Inflammatory macrophage treated with lipopolysaccharide for 4 hours (primary cell): ENCODE measurements at regions not wholly inside any gene's neighbourhood (a gene's known extent, or its start where the extent isn't known, plus 50 kb on each side); places are given as distances from the start of the nearest gene placed in this dataset.
A peak's percentile ranks its signal among the peaks of the same experiment; 100 is the strongest.

Experiments used
- DNase-seq: peaks from one replicate; pipeline ENCODE4 v3.0.0-alpha.2; 2020

DNA sequence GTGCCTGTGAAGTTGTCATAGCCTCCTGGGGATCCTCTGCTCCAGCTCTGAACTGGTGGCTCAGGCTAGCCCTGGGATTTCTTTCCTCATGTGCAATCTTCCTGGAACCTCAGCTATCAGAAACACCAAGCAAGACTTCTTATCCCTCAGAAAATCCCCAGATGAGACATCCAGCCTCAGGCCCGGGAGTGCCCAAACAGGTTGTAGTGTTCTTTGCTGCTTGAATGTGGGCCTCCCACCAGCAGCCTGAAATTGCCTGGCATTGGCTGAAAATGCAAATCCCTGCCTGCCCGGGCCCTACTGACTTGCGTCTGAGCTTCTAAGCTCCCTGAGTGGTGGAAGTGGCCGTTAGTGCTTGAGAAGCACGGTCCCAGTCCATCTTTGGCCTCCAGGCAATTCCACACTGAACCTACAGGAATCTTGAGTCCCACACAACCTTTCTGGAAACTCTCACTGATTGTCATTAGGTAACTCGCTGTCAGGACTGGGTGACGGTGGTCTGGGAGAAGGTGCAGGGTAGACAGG is 146.8 kb downstream of the ZBTB18 start:
- no peak for DNase-seq

DNA sequence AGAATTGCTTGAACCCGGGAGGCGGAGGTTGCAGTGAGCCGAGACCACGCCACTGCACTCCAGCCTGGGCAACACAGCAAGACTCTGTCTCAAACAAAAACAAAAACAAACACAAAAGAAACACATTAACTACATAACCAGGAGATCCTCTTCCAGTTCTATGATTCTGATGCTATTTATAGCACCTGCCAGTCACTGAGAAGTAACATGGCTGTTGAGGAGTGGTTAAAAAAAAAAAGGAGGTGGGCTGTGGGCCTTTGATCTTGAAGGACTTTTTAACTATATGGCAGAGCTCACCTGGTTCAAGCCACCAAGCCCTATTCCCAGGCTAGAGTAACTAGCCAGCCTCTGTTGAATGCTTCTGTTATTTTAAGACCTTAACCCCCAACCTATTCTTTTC is 148.8 kb downstream of the ZBTB18 start:
- DNase-seq = no peak

DNA sequence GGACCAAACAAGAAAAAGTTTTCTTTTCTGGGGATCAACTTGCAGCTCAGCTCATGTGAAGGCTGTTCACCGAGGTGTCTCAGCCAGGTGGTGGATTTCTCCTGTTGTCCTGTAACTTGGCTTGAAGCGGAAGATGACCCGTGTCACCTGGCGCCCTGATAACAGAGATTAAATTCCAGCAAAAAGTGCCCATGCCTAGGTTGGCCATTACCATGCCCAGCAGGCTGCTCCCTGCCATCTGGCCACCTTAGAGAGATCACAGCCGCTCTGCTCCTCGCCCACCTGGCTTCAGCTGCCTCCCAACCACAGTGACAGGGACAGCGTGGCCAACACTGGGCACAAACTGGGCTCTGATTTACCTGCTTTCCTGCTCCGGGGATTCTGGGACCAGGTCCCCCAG is 149.5 kb downstream of the ZBTB18 start:
- DNase-seq = no peak

DNA sequence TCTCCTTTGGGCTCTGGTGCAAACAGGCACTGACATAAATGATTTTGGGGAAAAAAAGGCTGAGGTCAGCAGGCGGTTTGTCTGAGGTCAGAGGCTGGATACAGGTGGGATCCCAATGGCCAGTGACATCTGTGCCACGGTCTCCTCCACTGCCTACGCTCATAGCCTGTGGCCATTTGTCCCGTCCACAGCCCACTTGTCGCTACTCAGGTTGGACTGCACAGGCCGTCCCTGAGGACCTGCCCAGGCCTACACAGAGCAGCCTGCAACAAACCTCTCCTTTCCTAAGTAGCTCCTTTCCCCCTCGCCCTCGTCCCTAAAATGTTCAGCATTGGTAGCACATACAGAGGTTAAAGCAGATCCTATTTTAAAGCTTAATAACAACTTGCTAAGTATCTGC is 150.7 kb downstream of the ZBTB18 start:
- DNase-seq = no peak

DNA sequence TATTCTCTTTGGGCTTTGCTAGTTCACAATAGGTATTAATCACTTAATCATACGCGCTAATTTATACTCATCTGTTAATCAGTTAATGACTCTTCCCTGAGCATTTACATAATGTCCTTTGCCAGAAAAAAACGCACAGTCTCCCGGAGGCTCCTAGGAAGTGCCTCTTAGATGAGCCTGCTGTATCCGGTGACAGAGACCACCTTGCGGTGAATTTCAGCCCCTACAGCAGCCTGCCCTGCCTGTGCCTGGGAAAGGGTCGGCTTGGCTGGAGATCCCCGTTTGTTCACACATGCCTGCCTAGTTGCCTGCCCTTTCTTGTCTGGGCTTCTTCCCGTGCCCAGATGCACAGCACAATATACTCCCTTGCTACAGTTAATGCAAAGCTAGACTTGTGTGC is 152.9 kb downstream of the ZBTB18 start:
- DNase-seq = no peak

DNA sequence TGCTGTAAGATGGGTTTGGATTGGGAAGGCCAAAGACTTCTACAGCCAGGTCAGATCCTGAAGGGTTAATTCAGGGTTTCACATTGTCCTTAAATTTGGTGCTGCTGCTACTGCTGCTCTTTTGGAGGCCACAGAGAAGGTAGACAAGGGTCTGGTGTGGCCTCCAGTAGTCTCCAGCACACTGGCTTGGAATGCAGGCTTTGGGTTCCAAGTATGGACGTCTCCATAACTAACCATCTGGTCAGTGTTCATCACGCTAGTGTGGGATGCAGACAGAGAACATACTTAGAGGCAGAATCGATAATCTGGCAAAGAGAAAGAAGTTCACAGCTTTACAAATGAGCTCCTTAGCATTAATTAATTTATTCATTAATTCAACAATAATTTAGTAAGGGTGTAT is 154.1 kb downstream of the ZBTB18 start:
- no peak for DNase-seq

DNA sequence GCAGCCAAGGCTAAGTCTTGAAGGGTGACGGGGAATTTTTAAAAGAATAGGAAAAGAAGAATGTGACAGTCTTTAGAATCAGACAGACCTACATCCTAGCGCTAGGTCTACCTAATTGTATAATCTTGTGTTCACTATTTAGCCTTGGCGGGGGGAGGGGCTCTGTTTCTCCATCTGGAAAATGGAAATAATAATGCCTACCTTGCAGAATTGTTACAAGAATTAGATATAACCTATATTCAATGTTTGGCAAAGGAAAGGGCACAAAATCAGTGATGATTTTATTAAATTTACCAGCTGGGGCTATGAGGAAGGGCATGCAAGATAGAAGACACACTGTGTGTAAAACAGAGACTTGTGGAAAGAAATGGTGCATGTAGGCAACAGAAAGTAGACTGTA is 154.8 kb downstream of the ZBTB18 start:
- no peak for DNase-seq

DNA sequence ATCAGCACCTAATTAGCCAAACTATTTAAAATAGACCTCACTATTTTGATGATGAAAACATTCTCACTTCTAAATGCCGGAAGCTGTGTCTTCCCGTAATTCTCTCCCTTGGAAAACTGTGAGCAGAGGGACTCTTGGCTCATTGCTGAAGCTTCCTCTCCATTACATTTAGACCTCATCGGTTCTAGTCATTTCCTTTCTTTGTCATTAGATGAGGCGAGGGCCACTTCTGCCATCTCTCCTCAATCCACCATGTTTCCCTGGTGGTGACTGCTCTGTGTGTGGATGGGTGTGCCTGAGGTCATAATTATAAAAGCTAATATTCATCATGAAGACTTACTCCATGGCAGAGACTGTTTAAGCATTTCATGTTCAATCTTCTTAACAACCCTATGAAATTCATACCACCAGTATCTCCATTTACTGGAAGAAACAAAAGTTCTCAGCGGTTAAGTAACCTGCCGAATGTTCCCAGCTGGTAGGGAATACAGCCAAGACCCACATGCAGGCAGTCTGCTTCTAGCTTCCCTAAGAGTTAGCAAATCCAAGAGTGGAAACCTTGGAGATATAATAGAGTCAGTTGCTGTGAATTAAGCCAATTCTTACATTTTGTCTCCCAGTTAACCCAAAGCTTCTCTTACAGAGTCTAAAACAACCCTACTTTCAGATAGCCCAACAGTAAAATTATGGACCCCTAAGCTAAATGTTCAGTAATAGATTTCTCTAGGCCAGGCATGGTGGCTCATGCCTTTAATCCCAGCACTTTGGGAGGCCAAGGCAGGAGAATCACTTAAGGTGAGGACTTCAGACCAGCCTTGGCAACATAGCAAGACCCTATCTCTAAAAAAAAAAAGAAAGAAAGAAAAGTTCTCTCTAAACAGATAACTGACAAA is 156.2 kb downstream of the ZBTB18 start:
- no peak for DNase-seq

DNA sequence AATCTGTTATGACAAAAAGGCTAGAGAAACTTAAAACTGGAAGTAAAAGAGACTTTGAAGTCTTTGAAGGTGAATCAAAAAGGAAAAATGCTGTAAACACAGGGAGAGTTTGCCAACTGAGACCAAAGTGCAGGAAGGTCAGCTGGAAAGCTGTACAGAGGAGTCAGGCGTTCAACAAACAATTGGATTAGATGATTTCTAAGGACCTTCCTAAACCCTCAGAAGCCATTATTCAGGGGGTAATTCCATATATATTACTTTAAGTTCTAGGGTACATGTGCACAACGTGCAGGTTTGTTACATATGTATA is 156.8 kb downstream of the ZBTB18 start:
- DNase-seq = no peak

DNA sequence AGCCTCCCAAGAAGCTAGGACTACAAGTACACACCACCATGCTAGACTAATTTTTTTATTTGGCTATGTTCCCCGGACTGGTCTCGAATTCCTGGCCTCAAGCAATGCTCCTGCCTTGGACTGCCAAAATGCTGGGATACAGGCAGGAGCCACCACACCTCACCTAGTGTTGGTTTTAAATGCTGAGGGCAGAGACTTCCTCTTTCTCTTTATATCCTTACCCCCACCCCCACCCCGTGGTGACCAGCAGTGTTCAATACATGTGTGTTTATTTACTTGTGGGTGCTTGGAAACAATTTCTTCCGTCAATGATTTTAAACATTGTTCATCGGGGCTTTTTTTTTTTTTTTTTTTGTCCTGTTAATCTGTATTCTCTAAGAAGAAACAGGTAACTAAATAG is 158.9 kb downstream of the ZBTB18 start:
- DNase-seq = no peak

DNA sequence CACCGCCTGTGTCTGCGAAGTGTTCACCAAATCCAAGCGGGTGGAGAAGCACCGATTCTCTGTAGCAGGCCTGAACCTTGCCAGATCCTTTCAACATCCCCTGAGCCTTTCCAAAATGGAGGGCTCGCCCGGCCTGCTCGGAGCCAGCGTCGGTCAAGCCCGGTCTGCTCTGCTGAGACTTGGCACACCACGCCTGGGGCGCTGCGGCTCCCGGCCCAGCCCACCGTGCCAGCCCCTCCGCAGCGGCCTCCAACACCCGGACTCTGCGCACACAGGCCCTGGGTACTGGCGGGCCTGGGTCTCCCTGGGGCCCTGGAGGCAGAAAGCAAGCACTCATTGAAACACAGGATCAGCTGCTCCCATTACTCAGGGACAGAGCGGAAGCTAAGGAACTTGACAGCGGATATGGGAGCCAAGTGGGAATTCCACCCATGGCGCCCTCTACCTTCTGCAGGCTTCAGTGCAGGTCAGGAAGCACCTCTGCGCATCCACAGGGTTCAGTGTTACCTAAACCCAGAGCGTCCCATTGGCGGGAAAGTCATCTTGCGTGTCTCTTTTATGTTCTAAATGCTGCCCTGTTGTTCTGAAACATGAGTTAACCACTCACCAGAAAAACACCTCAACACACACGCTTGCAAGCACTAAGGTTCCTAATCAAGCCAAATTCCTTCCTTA is 159.9 kb downstream of the ZBTB18 start:
- DNase-seq = no peak

DNA sequence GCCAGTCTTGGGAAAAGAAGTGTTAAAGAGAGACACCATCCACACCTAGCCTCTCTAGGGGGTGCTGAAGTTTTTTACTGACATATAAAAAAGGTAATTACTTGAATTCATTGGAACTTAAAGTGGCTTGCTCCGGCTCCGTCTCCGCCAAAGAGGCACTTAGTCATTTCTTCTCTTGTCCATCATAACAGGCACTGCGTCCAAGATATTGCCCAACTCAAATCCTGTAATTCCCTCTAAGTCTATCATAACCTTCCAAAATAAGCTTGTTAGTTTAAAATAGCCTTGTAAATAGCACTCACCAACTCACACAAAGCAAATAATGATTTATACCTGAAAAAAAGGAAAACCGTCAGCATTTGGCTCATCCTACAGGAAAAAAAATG is 160.5 kb downstream of the ZBTB18 start:
- no peak for DNase-seq

DNA sequence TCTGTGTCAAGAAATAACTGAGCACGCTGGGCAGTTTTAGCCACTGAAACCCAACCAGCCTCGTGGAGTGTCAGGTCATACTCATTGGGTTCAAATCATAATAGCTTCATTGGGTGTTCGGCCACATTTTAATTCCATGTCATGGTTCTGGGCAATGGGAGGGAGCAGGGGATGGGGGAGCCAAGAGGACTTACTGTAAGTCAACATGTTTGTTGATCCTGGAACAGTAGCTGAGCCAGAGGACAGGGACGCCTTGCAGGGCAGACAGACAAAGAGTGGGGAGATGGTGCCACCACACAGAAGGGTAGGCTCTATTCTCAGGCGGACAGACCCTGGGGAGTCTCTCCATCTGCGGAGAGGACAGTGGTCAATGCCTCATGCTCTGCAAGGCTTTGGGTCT is 161.1 kb downstream of the ZBTB18 start:
- DNase-seq = no peak

DNA sequence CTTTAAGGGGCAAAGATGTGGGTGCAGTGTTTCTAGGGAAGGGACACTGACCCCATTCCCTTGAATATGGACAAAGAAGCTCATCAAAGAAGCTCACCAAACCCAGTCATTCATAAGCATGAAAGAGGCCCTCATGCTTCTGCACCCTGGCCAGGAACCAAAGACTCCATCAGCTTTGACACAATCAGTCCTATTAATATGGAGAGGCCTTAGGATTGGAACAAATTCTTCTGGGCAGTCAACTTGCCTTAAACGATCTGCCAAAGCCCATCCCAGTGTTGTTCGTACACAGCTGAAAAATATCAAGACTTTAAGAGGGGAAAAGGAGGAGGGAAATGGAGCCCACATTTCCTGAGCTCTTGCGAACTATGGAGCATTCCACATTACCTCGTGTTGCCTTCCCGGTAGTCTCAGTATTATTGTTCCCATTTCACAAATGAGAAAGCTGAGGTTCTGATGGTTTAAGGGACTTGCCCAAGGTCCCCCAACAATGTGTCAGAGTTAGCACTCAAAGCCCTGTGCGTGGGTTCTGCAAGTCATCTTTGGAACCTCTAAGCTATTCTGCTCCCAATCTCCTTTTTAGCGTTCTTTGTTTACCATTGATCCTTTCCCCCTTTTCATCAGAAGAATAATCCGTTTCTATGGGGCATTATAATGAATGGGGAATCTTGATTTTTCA is 161.9 kb downstream of the ZBTB18 start:
- no peak for DNase-seq

DNA sequence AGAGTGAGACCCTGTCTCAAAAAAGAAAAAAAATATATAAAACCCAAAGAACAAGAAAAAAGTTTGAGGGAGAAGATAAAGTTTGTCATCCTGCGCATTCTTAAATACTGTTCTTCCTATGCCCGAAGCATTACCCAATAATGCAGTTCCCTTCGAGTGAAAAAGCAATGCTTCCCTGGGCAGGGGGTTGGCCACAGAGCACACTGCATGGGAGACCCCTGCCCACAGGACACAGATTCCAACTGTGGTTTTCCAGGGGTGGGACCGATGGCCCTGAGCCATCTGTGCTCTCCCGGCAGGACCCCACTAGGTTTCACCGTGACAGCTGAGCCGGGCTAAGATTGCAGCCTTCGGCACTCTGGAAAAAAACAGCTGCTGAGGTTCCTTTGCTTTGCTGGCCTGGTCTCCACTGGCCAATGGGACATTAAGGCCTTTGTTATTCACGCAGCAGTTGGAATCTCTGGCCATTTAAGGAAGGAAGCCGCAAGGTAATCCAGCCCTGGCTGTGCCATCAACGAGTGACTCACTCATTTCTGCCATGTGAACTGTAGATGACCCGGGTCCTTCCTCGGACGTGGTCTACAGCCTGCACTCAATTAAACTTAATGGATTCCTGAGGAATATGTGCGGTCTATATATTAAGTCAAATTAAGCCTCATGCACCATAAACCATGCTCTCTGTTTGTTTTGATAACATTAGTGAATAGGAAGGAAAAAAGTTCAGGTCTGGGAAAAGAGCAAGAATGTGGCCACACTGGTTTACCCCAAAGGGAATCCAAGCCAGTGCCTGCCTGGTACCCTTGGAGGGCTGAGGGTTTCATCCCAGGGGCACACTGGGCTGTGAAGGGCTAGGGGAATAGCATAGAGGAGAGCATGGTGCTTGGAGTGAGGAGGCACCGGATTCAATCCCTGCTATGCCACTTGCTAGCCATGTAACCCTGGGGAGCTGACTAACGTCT is 163.2 kb downstream of the ZBTB18 start:
- peak; percentile 26 for DNase-seq

DNA sequence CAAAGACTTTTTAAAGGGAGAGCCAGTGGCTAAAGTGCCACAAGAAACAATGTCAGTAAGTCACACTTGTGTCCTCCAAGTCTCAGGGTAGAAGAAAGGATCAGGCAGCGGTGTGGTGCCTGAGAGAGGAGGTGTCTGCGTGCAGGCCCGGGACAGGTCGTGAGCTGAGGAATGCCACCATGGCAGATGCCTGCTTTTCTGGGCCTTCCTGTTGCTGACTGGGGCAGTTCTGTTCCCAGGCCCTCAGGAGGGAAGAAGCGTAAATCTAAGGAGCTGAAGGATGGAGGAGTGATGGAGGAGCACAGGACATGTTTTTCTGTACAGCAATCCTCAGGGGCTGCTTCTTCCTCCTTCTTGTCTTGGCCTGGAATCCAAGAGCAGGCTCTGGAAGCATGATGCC is 165.8 kb downstream of the ZBTB18 start:
- DNase-seq = no peak

DNA sequence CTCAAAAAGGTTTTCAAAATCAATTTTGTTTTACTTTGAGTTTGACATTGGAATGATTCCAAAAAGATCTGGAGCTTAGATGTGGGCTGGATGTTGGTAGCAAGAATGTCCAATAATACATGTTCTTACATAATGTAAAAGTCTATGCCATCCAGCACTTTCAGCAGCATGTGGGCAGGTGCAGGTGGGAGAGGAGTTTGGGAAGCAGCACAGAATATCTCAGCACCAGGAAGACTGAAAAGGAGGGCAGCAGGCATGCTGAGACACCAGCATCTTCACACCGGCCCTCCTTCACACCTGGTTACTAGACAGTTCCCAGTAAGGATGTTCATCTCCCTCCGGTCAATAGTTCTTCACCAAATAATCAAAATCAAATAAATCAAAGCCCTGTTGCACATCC is 166.6 kb downstream of the ZBTB18 start:
- no peak for DNase-seq

DNA sequence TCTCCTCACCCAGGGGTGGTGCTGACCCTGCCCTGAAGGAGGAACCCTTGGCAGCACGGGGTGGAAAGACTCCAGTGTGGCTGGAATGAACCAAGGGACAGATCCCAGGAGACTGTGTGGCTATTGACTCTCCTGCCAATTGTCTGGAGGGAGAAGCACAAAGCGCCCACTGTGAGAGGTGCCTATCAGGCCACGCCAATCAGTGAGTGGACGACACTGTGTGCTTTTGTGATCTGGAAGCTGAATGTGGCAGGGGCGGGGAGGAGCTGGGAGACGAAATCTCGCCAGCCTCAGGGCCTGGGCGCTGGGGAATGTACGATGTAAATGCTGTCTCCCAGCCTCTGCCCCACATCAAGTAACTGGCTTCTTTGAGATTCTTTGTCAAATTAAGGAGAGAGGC is 167.1 kb downstream of the ZBTB18 start:
- no peak for DNase-seq

DNA sequence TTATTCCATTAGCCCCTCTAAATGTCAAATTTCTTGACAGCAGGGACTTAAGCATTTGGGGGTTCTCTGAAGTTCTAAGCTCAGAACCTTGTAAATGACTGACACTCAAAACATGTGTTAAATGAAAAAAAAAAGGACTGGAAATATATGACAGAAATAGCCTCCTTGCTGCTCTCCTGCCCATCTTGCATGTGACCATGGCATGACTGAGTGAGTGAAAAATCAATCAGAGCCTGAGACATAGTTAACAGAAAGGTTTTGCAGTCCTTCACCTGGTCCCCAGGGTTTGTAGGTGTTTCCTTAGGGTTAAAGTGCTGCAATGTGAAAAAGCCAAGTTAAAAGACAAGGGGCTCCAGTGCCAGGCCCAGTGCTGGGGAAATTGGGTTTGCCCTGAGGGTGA is 168.1 kb downstream of the ZBTB18 start:
- DNase-seq = no peak

DNA sequence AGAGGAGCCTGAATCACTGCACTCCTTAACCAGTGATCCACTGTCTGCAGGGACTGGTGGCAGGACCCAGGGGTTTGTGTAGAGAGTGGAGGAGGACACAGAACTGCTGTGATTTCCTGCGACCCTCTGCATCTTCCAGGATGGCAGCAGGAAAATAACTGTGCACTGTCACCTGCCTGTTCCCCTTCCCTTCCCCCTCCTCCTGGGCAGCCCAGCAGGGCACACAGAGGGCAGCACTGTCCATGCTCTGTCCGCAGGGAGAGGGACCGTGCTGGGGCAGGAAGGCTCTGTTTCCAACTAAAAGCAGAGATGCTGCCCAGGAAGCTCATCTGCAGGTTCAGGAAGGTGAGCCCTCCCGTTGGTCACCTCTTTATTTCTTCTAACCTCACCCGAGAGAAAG is 168.7 kb downstream of the ZBTB18 start:
- no peak for DNase-seq

DNA sequence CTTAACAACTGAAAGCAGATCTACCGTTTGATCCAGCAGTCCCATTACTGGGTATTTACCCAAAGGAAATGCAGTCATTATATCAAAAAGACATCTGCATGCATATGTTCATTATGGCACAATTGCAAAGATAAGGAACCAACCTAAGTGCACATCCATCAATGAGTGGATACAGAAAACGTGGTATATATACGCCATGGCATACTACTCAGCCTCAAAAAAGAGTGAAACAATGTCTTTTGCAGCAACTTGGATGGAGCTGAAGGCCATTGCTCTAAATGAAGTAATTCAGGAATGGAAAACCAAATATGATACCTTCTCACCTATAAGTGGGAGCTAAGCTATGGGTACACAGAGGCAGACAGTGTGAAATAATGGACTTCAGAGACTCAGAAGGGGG is 169.3 kb downstream of the ZBTB18 start:
- DNase-seq = no peak

DNA sequence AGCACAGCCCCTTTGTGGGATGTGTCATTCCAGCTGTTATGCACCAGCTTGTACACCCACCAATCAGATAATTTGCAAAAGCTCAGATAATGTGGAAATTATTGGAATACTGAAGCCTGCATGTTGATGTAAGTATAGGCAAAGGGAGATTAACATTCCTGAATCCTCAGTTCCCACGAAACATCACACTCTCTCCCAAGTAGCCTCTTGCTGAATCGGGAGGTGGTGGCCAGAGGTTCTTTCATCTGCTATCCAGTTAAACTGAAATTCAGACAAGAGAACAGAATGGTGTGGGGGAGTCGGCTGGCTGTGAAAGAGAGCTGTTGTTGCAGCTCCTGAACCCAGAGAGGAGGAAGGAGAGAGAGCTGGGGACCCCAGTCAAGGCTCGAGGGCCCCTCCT is 170.9 kb downstream of the ZBTB18 start:
- no peak for DNase-seq
